ENCODE measurements at regions not wholly inside any gene's neighbourhood (a gene's known extent, or its start where the extent isn't known, plus 50 kb on each side); places are given as distances from the start of the nearest gene placed in this dataset.
"Not testable (repeated sequence)": the region's sequence is repeated elsewhere in the genome, so short reads cannot be mapped to it uniquely, and the experiment has no call there.

DNA sequence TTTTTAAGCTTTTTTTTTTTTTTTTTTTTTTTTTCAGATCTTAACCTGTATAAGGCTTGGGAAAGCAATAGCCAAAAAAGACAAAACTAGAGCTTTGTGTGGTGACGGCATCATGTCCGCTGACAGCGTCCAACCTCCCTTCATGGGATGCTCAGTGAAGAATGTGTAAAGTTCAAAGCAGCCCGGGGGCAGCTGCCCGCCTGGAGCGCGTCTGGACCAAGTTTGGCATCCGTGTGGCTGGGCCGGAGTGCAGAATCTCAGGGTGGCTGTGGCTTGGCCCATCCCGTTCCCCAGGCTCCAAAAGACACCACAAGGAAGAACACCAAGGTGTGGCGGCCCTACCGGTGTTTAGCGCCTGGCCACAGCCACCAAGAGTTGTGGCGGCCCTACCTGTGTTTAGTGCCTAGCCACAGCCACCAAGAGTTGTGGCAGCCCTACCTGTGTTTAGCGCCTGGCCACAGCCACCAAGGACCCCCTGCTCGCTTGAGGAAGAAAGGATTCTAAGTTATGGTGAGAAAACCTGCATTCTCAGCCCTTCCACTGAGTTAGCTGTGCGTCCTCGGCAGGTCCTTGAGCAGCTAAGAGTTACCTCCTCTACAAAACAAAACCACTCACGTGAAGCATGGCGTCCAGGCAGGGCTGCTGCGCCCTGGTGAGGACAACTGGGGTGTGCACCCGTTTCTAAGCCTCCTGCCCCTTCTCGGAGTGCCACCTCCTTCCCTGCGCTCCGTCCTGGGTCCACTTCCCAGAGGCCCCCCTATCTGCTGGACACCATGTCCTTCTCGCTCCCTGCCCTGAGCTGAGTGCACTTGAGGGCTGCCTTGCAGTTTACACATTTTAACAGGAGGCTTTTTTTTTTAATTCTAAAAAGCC lies 103.6 kb upstream of the SALL3 start:
- TF ChIP-seq, protein P1, sequence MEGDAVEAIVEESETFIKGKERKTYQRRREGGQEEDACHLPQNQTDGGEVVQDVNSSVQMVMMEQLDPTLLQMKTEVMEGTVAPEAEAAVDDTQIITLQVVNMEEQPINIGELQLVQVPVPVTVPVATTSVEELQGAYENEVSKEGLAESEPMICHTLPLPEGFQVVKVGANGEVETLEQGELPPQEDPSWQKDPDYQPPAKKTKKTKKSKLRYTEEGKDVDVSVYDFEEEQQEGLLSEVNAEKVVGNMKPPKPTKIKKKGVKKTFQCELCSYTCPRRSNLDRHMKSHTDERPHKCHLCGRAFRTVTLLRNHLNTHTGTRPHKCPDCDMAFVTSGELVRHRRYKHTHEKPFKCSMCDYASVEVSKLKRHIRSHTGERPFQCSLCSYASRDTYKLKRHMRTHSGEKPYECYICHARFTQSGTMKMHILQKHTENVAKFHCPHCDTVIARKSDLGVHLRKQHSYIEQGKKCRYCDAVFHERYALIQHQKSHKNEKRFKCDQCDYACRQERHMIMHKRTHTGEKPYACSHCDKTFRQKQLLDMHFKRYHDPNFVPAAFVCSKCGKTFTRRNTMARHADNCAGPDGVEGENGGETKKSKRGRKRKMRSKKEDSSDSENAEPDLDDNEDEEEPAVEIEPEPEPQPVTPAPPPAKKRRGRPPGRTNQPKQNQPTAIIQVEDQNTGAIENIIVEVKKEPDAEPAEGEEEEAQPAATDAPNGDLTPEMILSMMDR (IDR thresholded peaks at IDR 0.05) = no peak
- no peak for DNase-seq (ENCODE audit: low spot score)
- no peak for ATAC-seq (ENCODE audit: low FRiP score)

GRCh38 chr18:78876868-78877267 lies 102.8 kb upstream of the SALL3 start:
- TF ChIP-seq, protein P1 (IDR thresholded peaks at IDR 0.05) = no peak
- ATAC-seq (ENCODE audit: low FRiP score) (no peak), DNase-seq (ENCODE audit: low spot score) (no peak)

- TF ChIP-seq, protein P1 (IDR thresholded peaks at IDR 0.05) = no peak
- DNase-seq (ENCODE audit: low spot score) (no peak), ATAC-seq (ENCODE audit: low FRiP score) (no peak)
Observed at GRCh38 chr18:78878335-78878734, 101.3 kb upstream of the SALL3 start.

DNA sequence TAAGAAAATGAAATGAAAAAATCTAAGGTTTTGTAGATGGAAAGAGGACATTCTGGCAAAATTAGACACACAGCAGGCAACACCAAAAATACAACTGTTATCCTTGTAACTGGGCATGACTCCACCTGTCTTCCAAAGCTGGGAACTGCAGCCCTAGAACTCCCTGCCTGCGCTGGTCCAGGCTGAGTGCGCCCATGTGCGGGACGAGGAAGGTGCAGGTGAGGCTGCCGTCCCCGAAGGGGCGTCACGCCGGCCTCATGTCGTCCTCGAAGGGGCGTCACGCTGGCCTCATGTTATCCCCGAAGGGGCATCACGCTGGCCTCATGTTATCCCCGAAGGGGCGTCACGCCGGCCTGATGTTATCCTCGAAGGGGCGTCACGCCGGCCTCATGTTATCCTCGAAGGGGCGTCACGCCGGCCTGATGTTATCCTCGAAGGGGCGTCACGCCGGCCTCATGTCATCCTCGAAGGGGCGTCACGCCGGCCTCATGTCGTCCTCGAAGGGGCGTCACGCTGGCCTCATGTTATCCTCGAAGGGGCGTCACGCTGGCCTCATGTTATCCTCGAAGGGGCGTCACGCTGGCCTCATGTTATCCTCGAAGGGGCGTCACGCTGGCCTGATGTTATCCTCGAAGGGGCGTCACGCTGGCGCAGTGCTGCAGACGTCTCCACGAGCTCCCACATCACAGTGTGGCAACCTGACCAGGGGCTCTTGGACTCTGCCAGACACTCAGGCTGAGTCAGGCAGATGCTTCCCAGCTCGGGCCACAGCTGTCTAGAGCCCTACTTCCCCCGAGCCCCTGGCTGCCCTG lies 100.3 kb upstream of the SALL3 start:
- DNase-seq (ENCODE audit: low spot score); ATAC-seq (ENCODE audit: low FRiP score): not testable (repeated sequence)
- TF ChIP-seq, protein P1 (IDR thresholded peaks at IDR 0.05) = peak in 1 of 3 donors; percentile 9

DNA sequence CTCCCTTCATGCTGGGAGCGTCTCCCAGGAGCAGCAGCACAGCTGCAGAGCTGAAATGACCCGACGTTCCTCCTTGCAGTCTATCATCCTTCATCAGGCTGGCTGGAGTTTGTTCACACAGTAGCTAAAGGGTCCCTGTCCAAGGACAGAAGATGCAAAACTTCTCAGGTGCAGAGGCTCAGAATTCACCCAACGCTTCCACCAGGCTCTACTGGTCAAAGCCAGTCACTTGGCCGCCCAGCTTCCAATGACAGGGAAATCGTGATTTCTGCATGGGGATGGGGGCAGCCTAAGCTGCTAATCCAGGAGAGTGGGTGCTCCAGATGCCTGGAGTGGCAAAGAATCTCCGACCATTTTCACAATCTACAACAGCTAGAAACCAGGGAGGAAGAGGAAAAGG lies 97.0 kb upstream of the SALL3 start:
- ATAC-seq (ENCODE audit: low FRiP score) (no peak), DNase-seq (ENCODE audit: low spot score) (no peak)
- TF ChIP-seq, protein P1 (IDR thresholded peaks at IDR 0.05) = no peak

GRCh38 chr18:78883501-78883900 lies 96.1 kb upstream of the SALL3 start:
- no peak for DNase-seq (ENCODE audit: low spot score)
- ATAC-seq (ENCODE audit: low FRiP score) = no peak
- TF ChIP-seq, protein P1 (IDR thresholded peaks at IDR 0.05) = no peak

Data from omental fat pad (tissue), 3 donors.